ENCODE measurements at regions not wholly inside any gene's neighbourhood (a gene's known extent, or its start where the extent isn't known, plus 50 kb on each side); places are given as distances from the start of the nearest gene placed in this dataset.

DNA sequence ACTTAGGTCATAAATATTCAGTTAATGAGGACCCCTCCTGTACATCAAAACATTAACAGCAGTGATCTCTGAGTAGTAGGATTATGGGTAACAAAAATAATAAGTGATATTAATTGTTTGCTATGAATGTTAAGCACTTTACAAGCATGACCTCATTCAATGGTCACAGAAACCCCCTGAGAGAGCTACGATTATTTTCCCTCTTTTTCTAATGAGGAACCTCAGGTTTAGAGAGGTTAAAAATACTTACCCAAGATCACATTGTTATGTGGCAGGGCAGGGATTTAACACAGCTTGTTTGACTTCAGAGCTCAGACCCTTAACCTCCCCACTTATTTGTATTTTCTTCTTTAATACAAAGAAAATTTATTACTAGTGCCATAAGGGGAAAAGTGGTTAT, 228.2 kb downstream of the TBL1XR1 start:
- in situ Hi-C loops (cut with MboI; ENCODE audit: low sequenced_read_pairs), result no loop called here

DNA sequence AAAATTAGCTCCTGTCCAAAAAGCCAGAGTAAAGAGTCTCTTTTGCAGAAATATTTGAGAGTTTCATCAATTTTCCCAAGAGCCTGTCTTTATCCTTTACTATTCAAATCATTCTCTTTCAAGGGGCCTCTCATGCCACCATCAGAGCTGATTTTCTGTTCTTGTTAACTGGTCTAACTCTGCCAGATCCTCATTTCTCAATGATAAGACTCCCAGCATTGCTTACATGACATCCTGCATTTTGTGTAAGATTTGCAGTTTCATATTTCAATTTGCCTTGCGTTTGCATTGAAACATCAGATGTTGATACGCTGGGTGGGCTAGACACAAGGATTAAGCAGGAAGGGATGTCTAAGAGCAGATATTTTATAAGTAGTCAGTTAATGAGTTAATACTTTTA, 228.7 kb downstream of the TBL1XR1 start:
- in situ Hi-C loops (cut with MboI; ENCODE audit: low sequenced_read_pairs), result no loop called here

DNA sequence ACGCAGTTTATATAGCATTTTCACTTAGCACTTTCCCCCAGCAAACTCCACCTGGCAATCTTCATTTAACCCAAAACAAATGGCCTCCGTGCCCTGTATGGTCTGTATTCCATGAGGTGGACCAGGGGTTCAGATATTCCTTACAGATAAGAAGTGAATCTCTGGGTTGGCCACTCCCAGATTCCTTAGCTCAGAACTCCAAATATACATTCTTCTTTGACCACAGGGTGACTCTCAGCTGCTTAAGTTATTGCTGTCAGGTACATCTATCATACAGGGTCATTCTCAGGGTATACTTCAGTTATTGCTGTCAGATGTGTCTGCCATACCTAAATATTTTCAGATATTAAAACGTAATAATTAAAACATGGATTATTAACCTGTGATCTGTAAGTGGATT, 229.8 kb downstream of the TBL1XR1 start:
- in situ Hi-C loops (cut with MboI; ENCODE audit: low sequenced_read_pairs), result no loop called here

DNA sequence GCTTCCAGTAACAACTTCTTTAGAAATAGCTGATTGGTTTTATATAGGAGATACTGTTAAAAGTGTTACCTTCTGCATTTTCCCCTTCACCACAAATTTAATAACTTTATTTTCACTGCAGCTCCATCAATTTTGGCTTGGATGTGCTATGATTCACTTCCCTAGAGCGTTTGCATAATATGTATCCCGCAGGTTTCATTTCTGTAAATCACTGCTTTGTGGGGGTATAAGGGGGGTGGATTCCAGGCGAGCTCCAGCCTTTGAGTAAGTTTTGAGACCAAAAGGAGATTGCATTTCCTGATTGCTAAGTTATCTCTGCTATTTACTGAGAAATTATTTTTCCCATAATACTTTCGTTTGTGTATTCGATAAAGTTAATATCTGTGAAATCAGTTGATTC, 232.6 kb downstream of the TBL1XR1 start:
- in situ Hi-C loops (cut with MboI; ENCODE audit: low sequenced_read_pairs), result no loop called here

DNA sequence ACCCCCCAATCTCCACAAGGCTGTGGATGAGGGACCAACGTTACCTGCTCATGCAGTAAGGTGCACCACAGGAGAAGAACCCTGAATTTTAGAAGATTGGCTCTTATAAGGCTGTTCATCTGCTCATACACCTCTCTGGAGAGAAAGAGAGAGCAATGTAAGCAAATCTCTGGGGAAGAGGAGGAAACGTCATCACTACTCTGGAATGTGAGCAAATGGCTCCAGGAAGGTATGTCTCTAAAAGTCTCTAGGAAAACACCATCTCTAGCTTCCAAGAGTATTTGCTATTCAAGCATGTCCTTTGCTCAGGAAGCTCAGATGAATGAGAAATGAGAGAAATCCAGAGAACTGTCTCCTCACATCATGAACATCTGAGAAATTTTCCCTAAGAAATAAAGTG, 235.4 kb downstream of the TBL1XR1 start:
- in situ Hi-C loops (cut with MboI; ENCODE audit: low sequenced_read_pairs), result no loop called here

DNA sequence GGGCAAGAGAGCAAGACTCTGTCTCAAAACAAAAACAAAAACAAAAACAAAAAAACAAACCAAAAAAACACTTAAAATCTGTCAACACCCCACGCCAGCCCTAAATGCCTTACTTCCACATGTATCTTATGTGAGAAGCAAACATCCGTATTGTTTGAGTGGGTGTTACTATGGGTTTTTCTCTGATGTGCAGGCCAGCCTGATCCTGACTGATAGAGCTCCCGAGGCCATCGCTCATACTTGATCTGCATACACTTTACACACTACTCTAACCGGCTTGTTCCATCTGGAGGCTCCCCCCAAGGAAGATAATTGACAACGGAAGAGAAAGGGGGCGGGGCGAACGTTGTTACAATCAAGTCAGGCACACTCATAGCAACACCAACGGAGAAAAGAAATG, 237.4 kb downstream of the TBL1XR1 start:
- in situ Hi-C loops (cut with MboI; ENCODE audit: low sequenced_read_pairs), result no loop called here

DNA sequence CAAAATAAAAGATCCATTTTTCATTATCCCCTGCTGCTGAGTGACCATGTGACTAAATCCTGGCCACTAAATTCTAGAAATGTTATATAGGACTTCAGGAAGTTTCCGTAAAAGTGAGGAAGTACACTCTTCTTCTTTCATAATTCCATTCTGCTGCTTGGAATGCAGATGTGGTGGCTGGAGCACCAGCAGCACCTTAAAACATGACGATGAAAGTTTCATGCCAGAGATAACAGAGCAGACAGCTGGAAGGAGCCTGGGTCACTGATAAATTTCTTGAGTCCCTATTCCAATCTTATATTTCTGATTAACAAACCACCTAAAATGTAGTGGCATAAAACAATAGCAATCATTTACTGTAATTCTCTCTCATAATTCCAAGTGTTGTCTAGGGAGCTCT, 238.7 kb downstream of the TBL1XR1 start:
- in situ Hi-C loops (cut with MboI; ENCODE audit: low sequenced_read_pairs), result no loop called here

DNA sequence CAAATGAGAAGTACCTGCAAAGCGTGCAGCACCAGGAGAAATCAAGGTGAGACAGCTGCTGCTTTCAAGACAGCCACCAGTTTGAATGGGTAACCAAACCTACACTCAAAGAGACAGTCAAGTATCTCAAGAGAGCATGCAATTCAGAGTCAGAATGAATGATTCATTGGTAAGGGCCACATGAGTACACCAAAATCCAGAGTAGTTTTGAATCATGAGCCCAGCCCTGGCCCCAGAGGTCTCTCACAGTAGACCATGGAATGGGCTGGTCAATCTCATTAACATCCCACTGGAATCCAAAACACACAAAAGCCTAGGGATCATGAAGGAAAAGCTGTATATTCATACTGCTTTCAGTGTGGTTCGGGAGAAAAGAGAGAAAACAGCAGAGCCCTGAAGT, 242.8 kb downstream of the TBL1XR1 start:
- in situ Hi-C loops (cut with MboI; ENCODE audit: low sequenced_read_pairs), result no loop called here

DNA sequence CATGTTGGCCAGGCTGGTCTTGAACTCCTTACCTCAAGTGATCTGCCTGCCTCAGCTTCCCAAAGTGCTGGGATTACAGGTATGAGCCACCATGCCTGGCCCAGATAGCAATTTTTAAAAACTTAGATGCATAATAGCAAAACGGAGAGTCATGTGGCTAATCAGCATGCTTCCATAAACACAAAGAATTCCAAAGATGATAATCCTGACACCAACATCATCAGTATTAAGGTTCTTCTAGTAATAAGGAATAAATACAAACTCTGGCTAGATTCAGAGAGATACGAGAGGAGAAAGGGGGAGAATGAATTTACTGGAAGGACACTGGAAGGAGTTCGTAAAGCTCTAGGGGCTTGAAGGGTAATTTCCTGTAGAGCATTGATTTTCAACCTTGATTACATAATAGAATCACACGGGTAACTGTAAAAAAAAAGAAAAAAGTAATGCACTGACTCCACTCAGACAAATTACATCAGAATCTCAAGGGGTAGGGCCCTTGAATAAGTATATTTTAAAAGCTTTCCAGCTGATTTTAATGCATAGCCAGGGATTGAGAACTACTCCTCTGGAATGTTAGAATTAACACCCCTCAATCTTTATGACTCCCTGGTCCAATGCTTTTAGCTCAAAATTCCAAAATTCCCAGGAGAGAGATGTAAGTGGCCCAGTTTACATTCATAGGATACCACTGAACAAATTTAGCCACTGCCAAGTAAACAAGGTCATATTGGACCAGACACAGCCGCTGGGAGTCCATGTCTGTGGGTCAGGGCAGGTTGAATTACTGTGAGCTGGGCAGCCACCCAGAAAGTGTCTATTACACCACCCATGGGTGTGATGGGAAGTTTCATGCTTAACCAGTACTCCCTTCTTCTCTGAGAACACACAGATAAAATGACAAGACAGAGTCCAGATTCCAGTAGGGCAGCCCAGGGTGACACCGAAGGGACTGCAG, 243.9 kb downstream of the TBL1XR1 start:
- in situ Hi-C loops (cut with MboI; ENCODE audit: low sequenced_read_pairs), result no loop called here

DNA sequence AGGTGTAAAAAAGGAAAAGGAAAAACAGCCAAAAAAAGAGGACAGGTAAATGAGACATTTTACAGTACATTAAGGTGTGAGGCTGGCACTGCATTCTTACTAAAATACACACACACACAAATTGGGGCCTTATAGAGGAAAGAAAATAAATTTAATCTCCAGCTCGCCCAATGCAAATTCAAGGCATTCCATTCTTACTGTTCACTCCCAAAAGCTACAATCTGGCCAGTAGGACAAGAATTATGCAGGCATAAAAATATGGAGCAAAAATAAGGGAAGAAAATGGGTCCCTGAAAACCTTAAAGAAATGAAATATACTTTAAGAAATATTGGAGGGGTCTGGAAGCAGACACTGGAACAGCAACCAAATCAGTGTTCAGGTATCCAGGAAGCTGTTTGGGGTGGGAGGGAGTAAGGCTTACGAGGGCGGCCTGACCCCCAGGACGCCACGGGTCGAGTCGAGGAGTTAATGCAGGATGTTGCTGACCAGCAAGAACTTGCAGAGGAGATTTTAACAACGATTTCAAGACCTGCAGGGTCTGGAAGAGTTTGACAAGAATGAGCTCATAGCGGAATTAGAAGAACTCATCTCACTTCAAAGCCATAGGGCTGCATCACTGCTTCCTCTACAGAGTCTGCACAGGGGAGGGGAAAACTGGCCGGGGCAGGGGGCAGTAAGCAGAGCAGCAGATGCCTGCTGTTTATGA, 245.5 kb downstream of the TBL1XR1 start:
- in situ Hi-C loops (cut with MboI; ENCODE audit: low sequenced_read_pairs), result no loop called here

DNA sequence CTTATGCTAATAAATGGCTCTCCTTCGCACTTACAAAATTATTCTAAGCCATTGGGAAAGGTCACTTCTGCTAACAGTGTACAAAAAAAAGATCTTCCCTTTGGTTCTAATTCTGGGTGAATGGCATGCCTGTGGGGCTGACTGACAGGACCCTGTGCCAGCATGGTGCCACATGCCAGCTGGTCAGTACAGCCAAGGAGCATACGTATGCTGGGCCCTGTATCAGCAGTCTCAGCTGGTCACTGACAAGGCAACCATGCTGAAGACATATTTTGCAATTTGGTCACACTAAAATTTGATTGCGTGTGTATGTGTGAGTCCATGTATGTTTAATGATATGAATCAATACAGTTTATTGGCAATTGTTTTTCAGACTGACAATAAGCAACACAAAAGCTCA, 246.1 kb downstream of the TBL1XR1 start:
- in situ Hi-C loops (cut with MboI; ENCODE audit: low sequenced_read_pairs), result no loop called here

DNA sequence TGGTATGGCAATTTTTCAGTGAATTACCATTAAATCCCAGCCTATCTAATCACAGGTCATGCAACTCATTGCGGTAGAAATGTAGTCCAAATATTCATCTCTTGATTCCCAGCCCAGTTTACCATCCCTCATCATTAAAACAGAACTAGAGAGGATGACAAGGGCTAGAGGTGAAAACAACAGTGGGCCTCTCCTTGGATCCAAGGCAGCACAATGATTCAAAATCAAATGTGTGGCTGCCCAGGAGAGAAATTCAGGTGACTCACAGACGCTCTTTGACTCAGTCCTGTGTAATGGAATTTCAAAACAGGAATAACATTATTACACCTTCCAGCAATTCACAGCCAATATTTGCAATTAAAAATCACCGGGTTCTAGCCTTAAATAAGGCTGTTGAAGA, 246.5 kb downstream of the TBL1XR1 start:
- in situ Hi-C loops (cut with MboI; ENCODE audit: low sequenced_read_pairs), result no loop called here

DNA sequence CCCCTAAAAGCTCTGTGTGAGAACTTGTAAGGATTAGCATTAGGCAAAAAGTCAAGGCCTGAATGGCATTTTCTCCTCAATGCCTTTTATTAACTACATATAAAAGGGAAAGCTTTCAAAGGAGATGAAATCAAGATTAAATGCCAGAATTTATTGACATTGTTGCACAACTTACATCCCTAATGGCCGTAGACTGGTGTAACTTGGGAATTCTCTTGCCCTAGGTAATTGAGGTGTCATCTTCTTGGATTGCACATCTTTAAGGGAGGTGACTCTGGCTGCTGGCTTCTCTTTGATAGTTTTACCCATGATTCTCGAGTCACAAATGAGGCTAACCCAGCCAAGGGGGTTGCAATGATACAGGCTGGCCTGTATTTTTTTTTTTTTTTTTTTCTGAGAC, 249.1 kb downstream of the TBL1XR1 start:
- in situ Hi-C loops (cut with MboI; ENCODE audit: low sequenced_read_pairs), result no loop called here

DNA sequence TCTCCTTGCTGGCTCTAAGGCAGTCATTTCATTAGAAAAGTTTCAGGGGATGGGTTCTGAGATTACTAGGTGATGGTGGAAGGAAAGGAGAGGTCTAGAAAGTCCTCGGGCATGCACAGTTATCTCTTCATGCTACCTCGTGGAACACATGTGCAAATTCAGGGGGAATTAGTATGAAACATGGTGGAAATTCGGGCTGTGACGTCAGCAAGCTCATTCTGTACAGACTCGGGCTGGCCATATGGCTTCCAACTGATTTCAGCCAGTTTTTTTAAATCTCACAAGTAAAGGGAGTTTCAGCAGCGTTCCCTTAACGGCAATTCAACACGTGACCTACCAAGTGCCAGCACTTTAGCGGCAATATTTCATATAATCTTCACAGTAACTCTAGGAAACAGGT, 251.1 kb downstream of the TBL1XR1 start:
- in situ Hi-C loops (cut with MboI; ENCODE audit: low sequenced_read_pairs), result no loop called here

DNA sequence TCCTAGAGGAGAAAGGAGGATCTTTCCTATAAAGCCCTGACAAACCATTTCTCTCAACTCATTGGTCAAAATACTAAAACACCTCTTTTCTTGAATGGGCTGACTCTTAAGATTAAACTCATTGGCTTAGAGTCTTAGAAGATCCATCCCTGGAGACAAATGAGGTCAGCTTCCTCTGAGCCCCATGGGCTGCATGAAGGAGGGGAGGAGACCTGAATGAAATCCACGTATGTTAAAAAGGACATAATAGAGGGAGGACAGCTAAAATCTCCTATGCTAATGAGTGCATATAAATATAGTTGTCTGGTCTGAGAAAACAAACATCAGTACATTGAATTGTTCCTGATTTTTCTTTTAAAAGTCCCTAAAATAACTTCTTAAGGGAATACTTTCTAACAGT, 255.0 kb downstream of the TBL1XR1 start:
- in situ Hi-C loops (cut with MboI; ENCODE audit: low sequenced_read_pairs), result no loop called here

DNA sequence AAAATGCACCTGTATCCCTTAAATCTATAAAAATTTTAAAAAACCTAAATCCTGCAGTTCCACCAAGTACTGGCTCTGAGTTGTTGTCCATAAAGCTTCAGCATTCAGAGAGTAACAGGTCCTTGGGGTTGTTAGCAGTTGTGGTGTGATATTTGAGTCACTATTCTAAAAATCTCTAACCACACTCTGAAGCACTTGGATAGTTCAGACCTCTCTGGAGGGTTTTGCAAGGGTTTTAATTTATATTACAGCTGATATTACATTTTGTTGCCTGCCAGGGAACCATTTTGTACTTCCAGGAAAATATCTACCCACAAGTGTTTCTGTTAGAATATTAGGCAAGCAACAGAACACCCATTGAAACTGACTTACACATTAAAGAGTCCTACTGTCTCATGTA, 255.6 kb downstream of the TBL1XR1 start:
- in situ Hi-C loops (cut with MboI; ENCODE audit: low sequenced_read_pairs), result no loop called here

DNA sequence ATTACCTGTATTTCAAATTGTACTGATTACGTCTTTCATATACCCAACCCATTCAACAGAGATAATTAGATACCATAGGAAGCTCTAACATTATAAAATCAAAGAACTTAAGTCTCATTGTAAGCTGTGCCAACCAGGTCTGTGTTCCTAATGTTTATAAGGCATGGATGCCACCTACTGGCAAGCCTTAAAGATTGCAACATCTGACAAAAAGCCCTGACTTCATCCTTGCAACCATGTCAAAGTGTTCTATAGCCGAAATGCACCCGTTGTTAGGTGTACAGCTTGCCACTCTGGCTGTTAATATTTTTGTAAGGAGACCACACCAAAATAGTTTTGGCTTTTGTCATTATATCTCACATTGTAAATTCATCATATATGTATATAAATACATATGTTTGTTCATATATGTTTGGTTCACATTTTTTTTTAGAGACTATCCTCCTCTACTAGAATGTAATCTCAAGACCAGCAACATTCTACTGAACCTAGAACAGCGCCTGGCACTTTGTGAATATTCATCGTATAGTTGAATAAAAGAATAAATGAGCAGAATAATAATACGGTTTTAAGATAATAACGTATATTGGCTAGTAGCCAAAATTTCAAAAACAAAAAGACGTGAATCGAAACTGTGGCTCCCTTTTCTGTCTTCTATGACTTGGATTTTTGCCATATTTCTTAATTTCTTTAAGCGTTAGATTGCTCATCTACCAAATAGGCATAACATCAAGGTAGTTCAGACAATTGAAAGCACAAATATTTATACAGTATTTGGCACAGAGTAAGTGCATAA, 258.1 kb downstream of the TBL1XR1 start:
- in situ Hi-C loops (cut with MboI; ENCODE audit: low sequenced_read_pairs), result no loop called here

DNA sequence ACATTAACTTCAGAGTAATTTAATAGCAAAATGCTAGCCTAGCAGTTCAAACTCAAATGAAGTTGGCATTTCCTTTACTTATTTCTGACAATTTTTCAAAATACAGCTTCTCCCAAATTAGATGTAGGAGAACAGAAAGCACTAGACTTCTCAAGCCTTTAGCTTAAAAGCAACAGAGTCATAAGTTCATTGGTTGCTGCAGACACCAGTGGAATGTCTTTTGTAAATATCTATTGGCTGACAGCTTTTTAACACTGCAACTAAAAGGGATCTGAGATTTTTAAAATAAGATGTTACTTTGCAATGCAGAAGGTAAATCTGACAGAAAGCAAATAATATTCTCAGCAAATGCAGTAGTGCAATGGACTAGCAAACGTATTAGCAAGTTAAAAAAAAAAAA, 259.3 kb downstream of the TBL1XR1 start:
- in situ Hi-C loops (cut with MboI; ENCODE audit: low sequenced_read_pairs), result no loop called here

DNA sequence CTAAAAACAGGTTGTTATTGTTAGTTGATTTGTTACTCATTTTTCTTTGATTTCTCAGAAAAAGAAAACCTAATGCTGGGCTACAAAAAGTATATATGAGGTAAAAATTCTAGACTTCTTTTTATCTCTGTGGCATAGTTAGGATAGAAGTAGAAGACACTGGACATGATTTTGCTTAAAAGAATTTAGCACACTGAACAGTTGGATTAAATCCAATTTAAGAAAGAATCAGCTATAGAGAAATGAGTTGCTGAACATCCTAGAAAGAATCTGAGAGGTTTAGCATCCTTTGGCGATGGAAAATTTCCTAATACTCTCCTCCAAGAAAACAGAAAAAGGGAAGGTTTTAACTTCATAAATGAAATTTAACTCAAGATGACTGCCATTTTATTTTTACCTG, 259.7 kb downstream of the TBL1XR1 start:
- in situ Hi-C loops (cut with MboI; ENCODE audit: low sequenced_read_pairs), result no loop called here

DNA sequence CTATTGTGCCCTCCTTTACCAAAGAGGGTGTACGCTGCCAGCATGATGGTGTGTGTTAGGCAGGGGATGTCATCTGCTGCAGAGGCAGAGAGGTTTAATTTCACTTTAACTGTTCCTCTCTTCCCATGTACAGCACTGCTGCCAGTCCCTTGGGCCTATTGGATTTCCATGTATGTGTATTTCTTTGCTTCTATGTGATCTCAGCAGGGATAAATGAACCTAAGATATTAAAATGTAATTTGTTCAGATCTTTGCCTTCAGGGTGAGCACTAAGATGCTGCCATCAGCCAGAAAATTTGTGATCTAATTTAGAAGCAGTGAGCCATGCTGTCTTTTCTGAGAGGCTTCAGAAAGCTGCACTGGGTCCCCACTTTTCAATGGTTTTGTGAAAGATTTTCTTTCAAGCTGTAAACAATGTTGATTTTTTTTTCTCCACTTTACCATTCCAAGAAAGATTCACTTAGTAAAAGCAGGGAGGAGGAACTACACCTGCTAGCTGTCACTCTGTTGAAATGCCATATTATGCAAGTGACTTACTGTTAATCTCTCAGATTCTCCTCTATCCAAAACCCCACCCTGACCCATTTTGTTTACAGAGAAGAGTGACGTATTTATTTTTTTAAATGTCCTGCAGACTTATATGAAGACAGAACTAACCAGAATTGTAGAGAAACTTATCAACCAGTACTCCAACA, 261.9 kb downstream of the TBL1XR1 start:
- in situ Hi-C loops (cut with MboI; ENCODE audit: low sequenced_read_pairs), result no loop called here

DNA sequence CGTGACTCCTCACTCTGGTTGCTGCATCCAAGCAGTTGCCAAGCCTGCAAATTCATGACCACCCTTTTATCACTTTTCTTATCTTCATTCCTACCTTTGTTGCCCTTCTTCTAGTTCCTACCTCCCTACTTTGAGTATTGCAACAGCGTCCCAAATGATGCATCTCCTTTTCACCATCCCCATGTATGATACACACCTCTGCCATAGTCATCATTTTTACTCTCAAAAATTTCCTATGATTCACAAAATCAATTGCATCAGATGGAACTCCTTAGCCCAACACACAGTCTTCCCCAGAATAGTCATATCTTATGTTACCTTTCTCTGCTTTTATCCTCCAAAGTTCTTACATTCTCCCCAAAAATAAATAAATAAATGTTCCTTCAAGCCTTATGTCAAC, 262.6 kb downstream of the TBL1XR1 start:
- in situ Hi-C loops (cut with MboI; ENCODE audit: low sequenced_read_pairs), result no loop called here

Data from HL-60/S4 treated with phorbol 12-myristate 13-acetate at 8.2 ng/mL for 4 days and 3 days (cell line).